IMR-90 (cell line): ENCODE measurements at regions not wholly inside any gene's neighbourhood (a gene's known extent, or its start where the extent isn't known, plus 50 kb on each side); places are given as distances from the start of the nearest gene placed in this dataset.

Source experiments
- ATAC-seq: fragments of 200-7000 bp; cut with Tn5 transposase; 2 replicates; pipeline ENCODE4 v1.9.1; 2020; ENCODE audit warnings: low read depth, mild to moderate bottlenecking, moderate library complexity
- BruUV-seq: library from RNA; stranded (reverse); fragments of 400-500 nt; replicated peaks from 2 replicates; lab custom pipeline; 2021; lab: Mats Ljungman, UMichigan
- CTCF ChIA-PET: fragments of 300-600 bp; formaldehyde crosslinking; extraction: SDS; loops from one replicate; lab custom pipeline; 2021; ENCODE audit warnings: antibody characterized with exemption; lab: Yijun Ruan, JAX
- POLR2A ChIA-PET: fragments of 300-600 bp; sonication (Branson Sonifier 250); formaldehyde crosslinking; loops from one replicate; lab custom pipeline; 2022; ENCODE audit warnings: antibody characterized with exemption; ENCODE audit not compliant: unreplicated experiment; lab: Charles Lee
- DNase-seq: peaks from one replicate; pipeline ENCODE4 v3.0.0; 2013
- H2AFZ ChIP-seq: replicated peaks from 2 replicates; pipeline ENCODE3; 2013; ENCODE audit warnings: low read length, mild to moderate bottlenecking; ENCODE audit not compliant: poor library complexity
- H2AK5ac ChIP-seq: 2 replicates; pipeline ENCODE4 v1.6.1; 2013; ENCODE audit warnings: low read depth, low read length, inconsistent platforms
- H2AK9ac ChIP-seq: replicated peaks from 2 replicates; pipeline ENCODE3; 2013; ENCODE audit warnings: mild to moderate bottlenecking, low read depth, low read length, moderate library complexity; ENCODE audit not compliant: poor library complexity
- H2BK120ac ChIP-seq: 2 replicates; pipeline ENCODE4 v1.6.1; 2013; ENCODE audit warnings: low read depth, low read length, inconsistent platforms
- H2BK15ac ChIP-seq: 3 replicates; pipeline ENCODE4 v1.6.1; 2013; ENCODE audit warnings: low read depth, low read length, inconsistent platforms
- H2BK20ac ChIP-seq: 2 replicates; pipeline ENCODE4 v1.6.1; 2013; ENCODE audit warnings: low read depth, mild to moderate bottlenecking, inconsistent platforms, low read length, moderate library complexity
- H2BK5ac ChIP-seq: 2 replicates; pipeline ENCODE4 v1.6.1; 2013; ENCODE audit warnings: mild to moderate bottlenecking, low read depth, low read length, inconsistent platforms; ENCODE audit not compliant: poor library complexity, severe bottlenecking
- H3K14ac ChIP-seq: replicated peaks from 2 replicates; pipeline ENCODE4 v1.6.1; 2013; ENCODE audit warnings: low read depth, low read length, inconsistent platforms
- H3K18ac ChIP-seq: 2 replicates; pipeline ENCODE4 v1.6.1; 2013; ENCODE audit warnings: low read depth, low read length, control low read depth
- H3K23ac ChIP-seq: 2 replicates; pipeline ENCODE4 v1.6.1; 2013; ENCODE audit warnings: low read depth, low read length, inconsistent platforms
- H3K27ac ChIP-seq: 2 replicates; pipeline ENCODE4 v1.5.1; 2013; ENCODE audit warnings: mild to moderate bottlenecking, control low read depth, low read length; ENCODE audit not compliant: insufficient read depth
- H3K27me3 ChIP-seq: 2 replicates; pipeline ENCODE4 v1.6.1; 2013; ENCODE audit warnings: low read length; ENCODE audit not compliant: control insufficient read depth, insufficient read depth
- H3K36me3 ChIP-seq: 2 replicates; pipeline ENCODE4 v1.6.1; 2013; ENCODE audit warnings: low read length, mixed read lengths; ENCODE audit not compliant: control insufficient read depth, insufficient read depth
- H3K4ac ChIP-seq: 2 replicates; pipeline ENCODE4 v1.6.1; 2013; ENCODE audit warnings: low read depth, low read length, inconsistent platforms
- H3K4me1 ChIP-seq: 2 replicates; pipeline ENCODE4 v1.6.1; 2013; ENCODE audit warnings: low read length, mixed read lengths; ENCODE audit not compliant: control insufficient read depth, insufficient read depth
- H3K4me2 ChIP-seq: 2 replicates; pipeline ENCODE4 v1.6.1; 2013; ENCODE audit warnings: low read depth, mild to moderate bottlenecking, control low read depth, low read length, moderate library complexity
- H3K4me3 ChIP-seq: 2 replicates; pipeline ENCODE4 v1.5.1; 2013; ENCODE audit warnings: low read depth, mild to moderate bottlenecking, control low read depth, low read length, moderate library complexity; ENCODE audit not compliant: insufficient read depth
- H3K56ac ChIP-seq: 2 replicates; pipeline ENCODE4 v1.6.1; 2013; ENCODE audit warnings: low read length, inconsistent platforms; ENCODE audit not compliant: insufficient read depth; ENCODE audit errors: extremely low read depth
- H3K79me1 ChIP-seq, 2 experiments: 2 replicates each; pipeline ENCODE4 v1.6.1; 2013; ENCODE audit warnings: low read length in 2 of 2, inconsistent platforms in 1 of 2, low read depth in 1 of 2
- H3K9ac ChIP-seq: 2 replicates; pipeline ENCODE4 v1.6.1; 2013; ENCODE audit warnings: low read depth, low read length, control low read depth
- H3K9me1 ChIP-seq: 2 replicates; pipeline ENCODE4 v1.6.1; 2013; ENCODE audit warnings: low read length, inconsistent platforms; ENCODE audit not compliant: insufficient read depth
- H3K9me3 ChIP-seq: 2 replicates; pipeline ENCODE4 v1.6.1; 2013; ENCODE audit warnings: low read length; ENCODE audit not compliant: control insufficient read depth, insufficient read depth
- H4K20me1 ChIP-seq: 2 replicates; pipeline ENCODE4 v1.6.1; 2013; ENCODE audit warnings: low read length, inconsistent platforms; ENCODE audit not compliant: insufficient read depth
- H4K5ac ChIP-seq: 2 replicates; pipeline ENCODE4 v1.6.1; 2013; ENCODE audit warnings: mild to moderate bottlenecking, low read depth, low read length, control low read depth
- H4K8ac ChIP-seq, 2 experiments: 2 replicates each; pipeline ENCODE4 v1.6.1; 2013; ENCODE audit warnings: low read depth in 2 of 2, low read length in 2 of 2, control low read depth in 1 of 2, inconsistent platforms in 1 of 2
- H4K91ac ChIP-seq: 2 replicates; pipeline ENCODE4 v1.6.1; 2013; ENCODE audit warnings: low read depth, low read length, inconsistent platforms; ENCODE audit not compliant: insufficient read depth
- BHLHE40 ChIP-seq: fragments of 150-350 bp; IDR thresholded peaks from 2 replicates; pipeline ENCODE4 v1.6.1; 2016; ENCODE audit warnings: mild to moderate bottlenecking, low read depth, low read length
- CHD1 ChIP-seq: IDR thresholded peaks from 2 replicates; pipeline ENCODE4 v1.6.1; 2012; ENCODE audit warnings: low read depth, low read length, improper control_type of control experiment
- CTCF ChIP-seq: conservative IDR thresholded peaks from 2 replicates; pipeline ENCODE4 v1.5.1; 2012; ENCODE audit warnings: mild to moderate bottlenecking, low read depth, low read length, improper control_type of control experiment
- ELK1 ChIP-seq: fragments of 150-350 bp; IDR thresholded peaks from 2 replicates; pipeline ENCODE4 v1.6.1; 2016; ENCODE audit warnings: low read depth, mild to moderate bottlenecking, low read length, moderate library complexity, borderline replicate concordance
- MAFK ChIP-seq: IDR thresholded peaks from 2 replicates; pipeline ENCODE4 v1.6.1; 2012; ENCODE audit warnings: low read depth, low read length, improper control_type of control experiment
- MAZ ChIP-seq: IDR thresholded peaks from 2 replicates; pipeline ENCODE4 v1.6.1; 2012; ENCODE audit warnings: low read depth, mild to moderate bottlenecking, low read length, improper control_type of control experiment, moderate library complexity, borderline replicate concordance
- POLR2A ChIP-seq: IDR thresholded peaks from 2 replicates; pipeline ENCODE4 v1.6.1; 2012; ENCODE audit warnings: mild to moderate bottlenecking, low read depth, low read length
- RAD21 ChIP-seq: IDR thresholded peaks from 2 replicates; pipeline ENCODE4 v1.6.1; 2012; ENCODE audit warnings: low read length, improper control_type of control experiment
- RFX5 ChIP-seq: IDR thresholded peaks from 2 replicates; pipeline ENCODE4 v1.8.0; 2012; ENCODE audit warnings: low read depth, mild to moderate bottlenecking, low read length, moderate library complexity
- USF2 ChIP-seq: fragments of 150-350 bp; IDR thresholded peaks from 2 replicates; pipeline ENCODE4 v1.6.1; 2017; ENCODE audit warnings: mild to moderate bottlenecking, antibody characterized with exemption, low read length, low read depth
- WGBS, 2 experiments: methylation state at CpG; one replicate each; pipeline versions ENCODE4 v1.1.5 to v1.1.7; 2013; ENCODE audit warnings: missing lambda C conversion rate in 2 of 2; ENCODE audit not compliant: insufficient read length in 1 of 2; ENCODE audit errors: extremely low coverage in 2 of 2; 5-methylcytosine and 5-hydroxymethylcytosine counted together
- dilution Hi-C: fragments of 300-500 bp; cut with HindIII; formaldehyde crosslinking; loops from one replicate; pipeline ENCODE4 v1.14.3; 2018; ENCODE audit warnings: low sequenced_read_pairs; ENCODE audit not compliant: unreplicated experiment
- in situ Hi-C: fragments of 300-500 bp; cut with MboI; formaldehyde crosslinking; loops from 3 replicates; pipeline ENCODE4 v1.14.3; 2019; ENCODE audit warnings: low sequenced_read_pairs, inconsistent platforms, mixed read lengths
- intact Hi-C: fragments of 100-400 bp; cut with micrococcal nuclease; formaldehyde crosslinking; loops from 2 replicates; pipeline ENCODE4 v1.10.0; 2022

- Histone ChIP-seq H3K23ac (no peak overlapping the region), H3K27me3 (peaks cover 2% of the 10 kb centered on the region), H2AFZ (peak overlapping the region; percentile 59), H3K9me1 (no peaks in the 10 kb centered on the region), H2BK15ac (no peak overlapping the region), H3K4me2 (no peak overlapping the region), H3K14ac (no peak overlapping the region), H3K27ac (no peak overlapping the region), H4K5ac (no peak overlapping the region), H4K8ac (no peak overlapping the region), H3K9me3 (no peaks in the 10 kb centered on the region), H2AK9ac (no peak overlapping the region), H3K4me1 (no peaks in the 10 kb centered on the region), H2BK20ac (no peak overlapping the region), H3K9ac (no peak overlapping the region), H2BK120ac (no peak overlapping the region), H3K36me3 (no peaks in the 10 kb centered on the region), H4K20me1 (no peaks in the 10 kb centered on the region), H3K56ac (no peak overlapping the region), H3K18ac (no peak overlapping the region), H2BK5ac (no peak overlapping the region), H2AK5ac (no peak overlapping the region), H4K91ac (no peak overlapping the region), H3K79me1 (no peaks in the 10 kb centered on the region), H3K4ac (no peak overlapping the region), H3K4me3 (no peak overlapping the region)
- dilution Hi-C loops = no loop called here
- ATAC-seq (0 out of 2 replicates have a peak, but pooled peaks have one; percentile 11), DNase-seq (no peak)
- in situ Hi-C loops = no loop called here
- intact Hi-C loops = loop anchor here (1.0 to 5.0 kb wide), 5 partner anchors 244 to 570 kb away; no protein-coding TSS in a partner anchor
- no TSS peak for BruUV-seq
- no CpG with 5 or more reads among the region's 9 CpGs for WGBS, 2 experiments
- no peak for TF ChIP-seq RAD21
- no peak for TF ChIP-seq USF2
- no peak for TF ChIP-seq MAFK
- TF ChIP-seq CHD1 = no peak
- no peak for TF ChIP-seq RFX5
- TF ChIP-seq CTCF = no peak
- no peak for TF ChIP-seq BHLHE40
- TF ChIP-seq ELK1 = no peak
- no peak for TF ChIP-seq MAZ
- no peak for TF ChIP-seq POLR2A
- CTCF ChIA-PET = interaction anchor here (0.6 to 1.8 kb wide), 9 partner anchors 17 to 672 kb away, joined by 3 to 7 read pairs (median 4); no protein-coding TSS in a partner anchor
- POLR2A ChIA-PET = no interaction called here
Measured at GRCh38 chr4:173990869-173991210, 292.6 kb downstream of the FBXO8 start.
